OCI-LY7 (cell line): ENCODE measurements at regions not wholly inside any gene's neighbourhood (a gene's known extent, or its start where the extent isn't known, plus 50 kb on each side); places are given as distances from the start of the nearest gene placed in this dataset.
"Not testable (repeated sequence)": the region's sequence is repeated elsewhere in the genome, so short reads cannot be mapped to it uniquely, and the experiment has no call there.

Experiments
- BruUV-seq: library from RNA; stranded (reverse); fragments of 400-500 nt; replicated peaks from 2 replicates; lab custom pipeline; 2021; lab: Mats Ljungman, UMichigan
- CTCF ChIA-PET: fragments of 300-600 bp; sonication (Branson Sonifier 250); formaldehyde crosslinking; loops from one replicate; lab custom pipeline; 2022; ENCODE audit warnings: antibody characterized with exemption; ENCODE audit not compliant: unreplicated experiment; lab: Charles Lee
- POLR2A ChIA-PET: fragments of 300-600 bp; sonication (Branson Sonifier 250); formaldehyde crosslinking; loops from one replicate; lab custom pipeline; 2022; ENCODE audit warnings: antibody characterized with exemption; lab: Charles Lee
- DNase-seq: peaks from one replicate; pipeline ENCODE4 v3.0.0-alpha.2; 2015; ENCODE audit warnings: low spot score
- H2AFZ ChIP-seq: fragments of 200-600 bp; sonication (generic), shearing (Covaris generic); 2 replicates; pipeline ENCODE4 v1.6.1; 2014; ENCODE audit warnings: mild to moderate bottlenecking, antibody characterized with exemption, low read length, moderate library complexity
- H3K27ac ChIP-seq: fragments of 200-600 bp; sonication (generic); 2 replicates; pipeline ENCODE4 v1.5.1; 2014; ENCODE audit warnings: mixed run types, low read depth, mild to moderate bottlenecking, moderate library complexity, low read length, inconsistent platforms; ENCODE audit not compliant: poor library complexity, severe bottlenecking
- H3K36me3 ChIP-seq: fragments of 200-600 bp; sonication (generic); 2 replicates; pipeline ENCODE4 v1.6.1; 2014; ENCODE audit warnings: mild to moderate bottlenecking, antibody characterized with exemption, low read length, moderate library complexity, mixed read lengths; ENCODE audit not compliant: insufficient read depth
- H3K4me1 ChIP-seq: fragments of 200-600 bp; sonication (generic); 2 replicates; pipeline ENCODE4 v1.5.1; 2014; ENCODE audit warnings: mild to moderate bottlenecking, low read length; ENCODE audit not compliant: insufficient read depth, poor library complexity, severe bottlenecking
- H3K4me2 ChIP-seq: fragments of 200-600 bp; sonication (generic); 2 replicates; pipeline ENCODE4 v1.6.1; 2014; ENCODE audit warnings: mild to moderate bottlenecking, low read length
- H3K4me3 ChIP-seq: fragments of 200-600 bp; sonication (generic); 2 replicates; pipeline ENCODE4 v1.5.1; 2014; ENCODE audit warnings: mild to moderate bottlenecking, low read depth, low read length; ENCODE audit not compliant: poor library complexity, severe bottlenecking
- H3K79me2 ChIP-seq: fragments of 200-600 bp; sonication (generic); 2 replicates; pipeline ENCODE4 v1.6.1; 2016; ENCODE audit warnings: low read depth, mild to moderate bottlenecking, low read length, moderate library complexity, mixed read lengths; ENCODE audit not compliant: insufficient read depth
- H3K9me2 ChIP-seq: fragments of 200-600 bp; sonication (generic); 2 replicates; pipeline ENCODE4 v1.6.1; 2016; ENCODE audit warnings: mild to moderate bottlenecking, low read length, mixed read lengths; ENCODE audit not compliant: insufficient read depth
- H3K9me3 ChIP-seq: fragments of 200-600 bp; sonication (generic); 2 replicates; pipeline ENCODE4 v1.6.1; 2014; ENCODE audit warnings: mild to moderate bottlenecking, mixed run types, low read length, mixed read lengths
- H4K20me1 ChIP-seq: fragments of 200-600 bp; sonication (generic); 2 replicates; pipeline ENCODE4 v1.6.1; 2014; ENCODE audit warnings: mild to moderate bottlenecking, antibody characterized with exemption, low read length, moderate library complexity, mixed read lengths; ENCODE audit not compliant: insufficient read depth
- CTCF ChIP-seq: fragments of 200-600 bp; sonication (generic); conservative IDR thresholded peaks from 2 replicates; pipeline ENCODE4 v1.5.1; 2014; ENCODE audit warnings: mild to moderate bottlenecking, antibody characterized with exemption, low read length, moderate library complexity, mixed read lengths
- EZH2phosphoT487 ChIP-seq: fragments of 200-600 bp; sonication (generic); IDR thresholded peaks from 2 replicates; pipeline ENCODE4 v1.6.1; 2018; ENCODE audit warnings: low read depth, borderline replicate concordance, mild to moderate bottlenecking, mixed run types, antibody characterized with exemption, low read length, moderate library complexity, mixed read lengths
- intact Hi-C: fragments of 100-400 bp; cut with micrococcal nuclease; formaldehyde crosslinking; loops from one replicate; pipeline ENCODE4 v1.10.0; 2022; ENCODE audit not compliant: unreplicated experiment

- H3K9me2 ChIP-seq: no peaks in the 10 kb centered on the region
- DNase-seq: no peak
Observed at GRCh38 chr12:105474672-105475071, 144.2 kb downstream of the C12orf75 start.

DNA sequence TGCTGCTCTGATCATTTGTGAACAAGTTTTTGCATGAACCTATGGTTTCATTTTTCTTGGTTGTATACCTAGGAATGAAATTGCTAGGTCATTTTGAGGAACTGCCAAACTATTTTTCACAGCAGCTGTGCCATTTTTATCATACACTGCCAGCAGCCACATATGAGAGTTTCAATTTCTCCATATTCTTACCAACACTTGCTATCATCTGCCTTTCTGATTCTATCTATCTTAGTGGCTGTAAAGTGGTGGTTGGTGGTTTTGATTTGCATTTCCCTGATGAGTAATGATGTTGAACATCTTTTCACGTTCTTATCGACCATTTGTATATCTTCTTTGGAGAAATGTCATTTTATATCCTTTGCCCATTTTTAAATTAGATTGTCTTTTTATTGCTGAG lies 146.1 kb downstream of the C12orf75 start:
- no TSS peak for BruUV-seq
- no peak overlapping the region for H2AFZ ChIP-seq
- no peak for TF ChIP-seq CTCF
- TF ChIP-seq EZH2phosphoT487: no peak
- no peaks in the 10 kb centered on the region for H3K36me3 ChIP-seq
- no peak overlapping the region for H3K4me2 ChIP-seq
- no peaks in the 10 kb centered on the region for H3K9me2 ChIP-seq
- no peaks in the 10 kb centered on the region for H3K9me3 ChIP-seq
- H3K79me2 ChIP-seq: no peaks in the 10 kb centered on the region
- CTCF ChIA-PET: no interaction called here
- H3K27ac ChIP-seq: no peak overlapping the region
- H3K4me1 ChIP-seq: no peaks in the 10 kb centered on the region
- POLR2A ChIA-PET: no interaction called here
- H3K4me3 ChIP-seq: no peak overlapping the region
- H4K20me1 ChIP-seq: no peaks in the 10 kb centered on the region
- intact Hi-C loops: no loop called here
- DNase-seq: no peak

More at GRCh38 chr12:105474672-105475071, 144.2 kb downstream of the C12orf75 start:
- Histone ChIP-seq H3K27ac (no peak overlapping the region), H3K79me2 (no peaks in the 10 kb centered on the region), H2AFZ (no peak overlapping the region), H3K4me3 (no peak overlapping the region), H3K4me2 (no peak overlapping the region), H3K36me3 (no peaks in the 10 kb centered on the region), H4K20me1 (no peaks in the 10 kb centered on the region), H3K9me3 (no peaks in the 10 kb centered on the region), H3K4me1 (no peaks in the 10 kb centered on the region)
- BruUV-seq: no TSS peak
- intact Hi-C loops: no loop called here
- ChIA-PET POLR2A (no interaction called here), CTCF (no interaction called here)
- TF ChIP-seq EZH2phosphoT487 (no peak), CTCF (no peak)

DNA sequence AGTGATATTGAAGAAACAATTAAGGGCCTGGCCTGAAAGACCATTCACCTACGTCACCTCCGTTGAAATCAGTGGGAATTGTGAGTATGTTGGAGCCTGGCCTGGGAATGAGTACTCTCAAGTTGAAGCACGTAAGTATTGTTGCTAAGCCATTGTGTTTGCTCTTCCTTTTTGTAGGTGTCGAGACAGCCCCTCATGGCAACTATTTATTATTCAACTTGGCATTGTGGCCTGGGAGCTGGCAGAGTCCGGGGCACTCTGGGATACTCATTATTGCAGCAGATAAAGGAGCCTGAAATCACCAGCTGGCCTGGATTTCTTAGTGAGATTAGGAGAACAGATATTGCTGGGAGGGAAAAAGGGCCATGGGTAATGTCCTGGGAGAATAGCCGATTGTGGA lies 147.4 kb downstream of the C12orf75 start:
- CTCF ChIA-PET: no interaction called here

GRCh38 chr12:105478788-105479187 lies 148.3 kb downstream of the C12orf75 start:
- H2AFZ ChIP-seq, intact Hi-C loops, H3K9me2 ChIP-seq, H3K4me3 ChIP-seq, H3K9me3 ChIP-seq, H3K4me1 ChIP-seq, H3K79me2 ChIP-seq, H3K27ac ChIP-seq, BruUV-seq, DNase-seq, CTCF ChIA-PET, H3K36me3 ChIP-seq, H4K20me1 ChIP-seq, POLR2A ChIA-PET, H3K4me2 ChIP-seq: not testable (repeated sequence)

More for the DNA sequence above, 147.4 kb downstream of the C12orf75 start:
- no peak overlapping the region for H3K4me2 ChIP-seq
- no TSS peak for BruUV-seq
- H3K9me3 ChIP-seq: no peaks in the 10 kb centered on the region
- H2AFZ ChIP-seq: no peak overlapping the region
- H3K27ac ChIP-seq: no peak overlapping the region
- H3K9me2 ChIP-seq: no peaks in the 10 kb centered on the region
- TF ChIP-seq CTCF (no peak), EZH2phosphoT487 (no peak)
- H3K4me1 ChIP-seq: no peaks in the 10 kb centered on the region
- POLR2A ChIA-PET: interaction anchor here (0.6 to 1.2 kb wide), 3 partner anchors 9 to 50 kb away, joined by 3 to 5 read pairs (median 3); no protein-coding TSS in a partner anchor
- no peaks in the 10 kb centered on the region for H3K79me2 ChIP-seq
- no peak overlapping the region for H3K4me3 ChIP-seq
- DNase-seq: no peak
- no peaks in the 10 kb centered on the region for H3K36me3 ChIP-seq
- intact Hi-C loops: no loop called here
- no peaks in the 10 kb centered on the region for H4K20me1 ChIP-seq
